GM12865 (cell line): ENCODE measurements at regions not wholly inside any gene's neighbourhood (a gene's known extent, or its start where the extent isn't known, plus 50 kb on each side); places are given as distances from the start of the nearest gene placed in this dataset.

Experiments used
- DNase-seq: peaks from one replicate; pipeline ENCODE4 v3.0.0; 2010; ENCODE audit warnings: low read depth
- H3K4me3 ChIP-seq: 2 replicates; pipeline ENCODE4 v1.5.1; 2011; ENCODE audit warnings: mild to moderate bottlenecking, low read depth, low read length, control low read depth
- TF ChIP-seq, protein P1 (sequence below): IDR thresholded peaks from 2 replicates; pipeline ENCODE4 v1.5.1; 2011; ENCODE audit warnings: low read length, control low read depth, low read depth, inconsistent platforms; ENCODE audit not compliant: insufficient read depth; ENCODE audit errors: missing control alignments

DNA sequence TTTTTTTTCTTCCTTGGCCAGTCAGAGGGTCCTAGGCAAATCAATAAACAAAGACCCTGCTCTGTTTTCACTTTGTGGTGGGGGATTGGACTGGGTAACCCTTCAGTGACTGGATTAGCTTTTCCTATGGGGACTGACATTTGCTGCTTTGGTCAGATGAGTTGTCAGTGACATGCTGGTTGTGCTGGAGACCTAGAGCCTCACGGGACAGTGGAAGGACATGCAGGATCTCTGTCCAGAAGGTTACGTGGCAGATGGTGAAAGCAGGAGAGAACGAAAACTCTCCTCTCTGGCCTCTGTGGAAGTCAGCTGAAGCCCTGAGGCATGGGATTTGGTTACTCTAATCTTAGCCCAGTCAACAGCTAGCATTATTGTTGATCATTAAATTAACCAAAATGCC is 90.0 kb upstream of the BMPER start:
- DNase-seq, result no peak
- TF ChIP-seq, protein P1, sequence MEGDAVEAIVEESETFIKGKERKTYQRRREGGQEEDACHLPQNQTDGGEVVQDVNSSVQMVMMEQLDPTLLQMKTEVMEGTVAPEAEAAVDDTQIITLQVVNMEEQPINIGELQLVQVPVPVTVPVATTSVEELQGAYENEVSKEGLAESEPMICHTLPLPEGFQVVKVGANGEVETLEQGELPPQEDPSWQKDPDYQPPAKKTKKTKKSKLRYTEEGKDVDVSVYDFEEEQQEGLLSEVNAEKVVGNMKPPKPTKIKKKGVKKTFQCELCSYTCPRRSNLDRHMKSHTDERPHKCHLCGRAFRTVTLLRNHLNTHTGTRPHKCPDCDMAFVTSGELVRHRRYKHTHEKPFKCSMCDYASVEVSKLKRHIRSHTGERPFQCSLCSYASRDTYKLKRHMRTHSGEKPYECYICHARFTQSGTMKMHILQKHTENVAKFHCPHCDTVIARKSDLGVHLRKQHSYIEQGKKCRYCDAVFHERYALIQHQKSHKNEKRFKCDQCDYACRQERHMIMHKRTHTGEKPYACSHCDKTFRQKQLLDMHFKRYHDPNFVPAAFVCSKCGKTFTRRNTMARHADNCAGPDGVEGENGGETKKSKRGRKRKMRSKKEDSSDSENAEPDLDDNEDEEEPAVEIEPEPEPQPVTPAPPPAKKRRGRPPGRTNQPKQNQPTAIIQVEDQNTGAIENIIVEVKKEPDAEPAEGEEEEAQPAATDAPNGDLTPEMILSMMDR, result no peak
- no peak overlapping the region for H3K4me3 ChIP-seq

DNA sequence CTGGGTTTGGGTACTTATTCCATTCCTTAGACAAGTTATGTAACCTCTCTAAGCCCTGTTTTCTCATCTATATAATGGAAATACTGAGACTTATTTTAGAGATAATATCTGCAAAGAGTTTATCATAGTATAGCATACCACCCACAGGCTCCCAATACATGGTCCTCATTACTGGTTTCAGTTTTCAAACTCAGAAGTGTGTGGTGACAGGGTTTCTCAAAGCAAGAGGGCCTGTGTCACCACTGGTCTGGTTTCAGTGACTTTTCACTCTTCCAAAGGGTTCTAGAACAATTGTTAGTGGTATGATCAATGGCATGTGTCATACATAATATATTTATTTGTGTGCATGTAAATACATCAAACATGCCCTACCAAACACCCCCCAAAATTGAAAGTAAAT is 89.2 kb upstream of the BMPER start:
- TF ChIP-seq, protein P1, result no peak
- DNase-seq, result no peak
- H3K4me3 ChIP-seq, result no peak overlapping the region

DNA sequence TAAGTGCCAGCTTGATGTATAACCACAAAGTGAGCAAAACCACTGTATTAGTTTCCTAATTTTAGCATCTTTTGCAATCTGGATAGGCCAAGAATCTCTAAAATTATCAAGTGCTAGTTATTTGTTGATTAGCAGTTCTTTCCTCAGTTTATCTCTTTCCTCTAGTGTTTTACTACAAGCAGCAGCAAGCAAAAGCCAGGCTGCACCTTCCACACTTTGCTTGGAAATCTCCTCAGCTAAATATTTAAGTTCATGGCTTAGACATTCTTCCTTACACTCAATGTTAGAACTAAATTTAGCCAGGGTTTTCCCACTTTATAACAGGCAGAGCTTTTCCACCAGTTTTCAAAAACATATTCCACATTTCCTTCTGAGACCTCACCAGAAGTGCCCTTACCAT is 85.7 kb upstream of the BMPER start:
- no peak for DNase-seq
- H3K4me3 ChIP-seq, result no peak overlapping the region
- TF ChIP-seq, protein P1, result no peak

DNA sequence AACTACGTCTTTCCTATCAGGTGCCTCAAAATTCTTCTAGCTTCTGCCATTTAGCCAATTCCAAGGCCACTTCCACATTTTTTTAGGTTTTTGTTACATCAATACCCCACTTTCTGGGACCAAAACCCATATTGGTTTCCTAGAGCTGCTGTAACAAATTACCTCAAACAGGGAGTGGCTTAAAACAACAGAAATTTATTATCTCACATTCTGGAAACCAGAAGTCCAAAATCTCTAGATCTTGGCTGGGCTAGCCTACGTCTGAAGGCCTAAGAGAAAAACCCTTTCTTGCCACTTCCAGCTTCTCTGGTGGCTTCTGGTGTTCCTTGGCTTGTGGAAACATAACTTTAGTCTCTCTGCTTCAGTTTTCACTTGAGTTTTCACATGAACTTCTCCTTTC is 85.1 kb upstream of the BMPER start:
- no peak overlapping the region for H3K4me3 ChIP-seq
- DNase-seq, result no peak
- TF ChIP-seq, protein P1, result no peak

DNA sequence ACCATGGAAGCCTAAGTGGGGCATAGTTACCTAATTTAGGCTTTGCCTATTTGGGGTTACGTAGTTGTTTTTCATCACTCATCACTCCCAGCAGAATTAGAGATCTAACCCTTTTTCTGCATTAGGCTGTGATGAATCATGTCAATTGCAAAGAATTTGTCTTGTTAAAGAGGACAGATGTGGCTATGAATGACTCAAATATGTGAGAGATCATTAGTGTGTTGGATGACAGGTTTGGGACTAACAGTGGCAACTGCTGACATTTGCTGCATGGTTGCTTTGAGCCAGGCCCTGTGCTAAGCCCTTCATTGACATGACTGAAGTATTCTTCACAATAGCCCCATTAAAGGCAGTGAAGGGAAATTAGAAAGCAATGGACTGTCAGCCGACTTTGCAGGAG is 83.4 kb upstream of the BMPER start:
- no peak overlapping the region for H3K4me3 ChIP-seq
- no peak for DNase-seq
- TF ChIP-seq, protein P1, result no peak

DNA sequence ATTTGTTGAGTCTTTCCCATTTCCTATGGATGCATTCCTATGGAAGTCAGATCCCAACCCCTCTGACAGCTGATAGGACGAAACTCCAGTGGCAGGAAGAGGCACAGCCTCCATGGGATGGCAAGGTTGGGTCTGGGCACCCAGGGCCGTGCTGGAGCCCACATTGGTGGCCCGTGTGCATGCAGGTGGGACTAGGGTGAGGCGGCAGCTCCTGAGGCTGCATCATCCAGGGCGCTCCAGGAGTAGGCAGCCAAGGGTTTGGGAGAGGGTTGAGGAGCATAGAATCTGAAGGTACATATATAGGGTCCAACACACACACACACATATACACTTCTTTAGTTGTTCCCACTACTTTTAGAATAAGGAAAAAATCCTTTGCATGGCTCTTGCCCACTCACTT is 81.4 kb upstream of the BMPER start:
- TF ChIP-seq, protein P1, result no peak
- no peak overlapping the region for H3K4me3 ChIP-seq
- DNase-seq, result no peak

DNA sequence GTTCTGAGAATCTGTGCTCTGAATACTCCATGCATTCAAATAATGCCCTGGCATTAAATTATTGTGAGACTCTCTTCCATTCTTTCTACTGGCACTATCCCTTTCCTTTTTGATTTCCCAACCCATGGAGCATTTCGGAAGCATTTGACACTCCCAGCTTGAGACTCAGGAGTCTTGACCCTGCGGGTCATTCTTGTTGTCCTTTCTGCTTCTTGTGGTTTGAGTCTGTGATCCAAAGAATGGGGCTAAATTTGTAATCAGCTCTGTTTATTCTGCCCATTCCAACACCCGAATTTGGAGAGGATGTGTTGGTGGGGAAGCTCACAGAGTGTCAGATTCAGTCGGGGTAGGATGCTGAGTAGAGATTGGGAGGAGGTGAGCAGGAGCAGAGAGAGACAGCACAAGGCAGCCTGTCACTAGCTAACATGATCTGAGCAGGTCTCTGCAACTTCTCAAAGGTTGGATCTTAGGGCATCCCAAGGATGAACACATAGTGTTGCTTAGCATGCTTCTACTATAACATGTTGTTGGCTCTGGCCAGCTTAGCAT is 80.4 kb upstream of the BMPER start:
- TF ChIP-seq, protein P1, result no peak
- H3K4me3 ChIP-seq, result no peak overlapping the region
- no peak for DNase-seq
